AG20443 (cell line): ENCODE measurements at regions not wholly inside any gene's neighbourhood (a gene's known extent, or its start where the extent isn't known, plus 50 kb on each side); places are given as distances from the start of the nearest gene placed in this dataset.
"Not testable (repeated sequence)": the region's sequence is repeated elsewhere in the genome, so short reads cannot be mapped to it uniquely, and the experiment has no call there.

Experiments used
- DNase-seq: peaks from one replicate; pipeline ENCODE4 v3.0.0; 2012; ENCODE audit warnings: low spot score, mixed read lengths

DNA sequence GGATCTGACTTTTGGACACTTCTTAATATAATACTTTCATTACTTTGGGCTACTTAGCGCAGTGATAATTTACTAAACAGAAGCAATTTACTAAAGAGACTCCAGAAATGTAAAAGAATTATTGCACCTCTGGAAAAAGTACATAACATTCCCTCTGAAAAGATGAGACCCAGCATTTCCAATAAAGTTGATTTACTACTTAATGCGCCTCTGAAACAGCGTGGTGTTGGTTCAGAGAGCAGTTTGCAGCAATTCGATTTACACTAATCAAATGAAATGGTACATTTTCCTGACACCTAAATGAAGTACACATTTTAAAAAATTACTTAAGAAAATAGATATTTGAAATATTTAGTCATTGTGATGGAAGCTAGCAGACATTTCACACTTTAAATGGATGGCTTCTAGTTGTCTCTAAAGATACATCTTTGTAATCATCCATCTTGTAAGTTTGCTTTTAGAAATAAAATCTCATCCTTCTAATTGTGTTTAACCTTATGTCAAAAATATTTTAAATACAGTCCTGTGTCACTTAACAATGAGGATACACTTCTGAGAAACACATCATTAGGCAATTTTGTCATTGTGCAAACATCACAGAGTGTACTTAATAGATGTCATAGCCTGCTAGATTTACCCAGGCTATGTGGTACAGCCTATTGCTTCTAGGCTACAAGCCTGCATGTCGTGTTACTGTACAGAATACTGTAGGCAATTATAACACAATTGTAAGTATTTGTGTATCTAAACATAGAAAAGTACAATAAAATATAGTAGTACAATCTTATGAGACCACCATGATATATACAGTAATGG, 284.6 kb upstream of the UBE2E3 start:
- DNase-seq: no peak

DNA sequence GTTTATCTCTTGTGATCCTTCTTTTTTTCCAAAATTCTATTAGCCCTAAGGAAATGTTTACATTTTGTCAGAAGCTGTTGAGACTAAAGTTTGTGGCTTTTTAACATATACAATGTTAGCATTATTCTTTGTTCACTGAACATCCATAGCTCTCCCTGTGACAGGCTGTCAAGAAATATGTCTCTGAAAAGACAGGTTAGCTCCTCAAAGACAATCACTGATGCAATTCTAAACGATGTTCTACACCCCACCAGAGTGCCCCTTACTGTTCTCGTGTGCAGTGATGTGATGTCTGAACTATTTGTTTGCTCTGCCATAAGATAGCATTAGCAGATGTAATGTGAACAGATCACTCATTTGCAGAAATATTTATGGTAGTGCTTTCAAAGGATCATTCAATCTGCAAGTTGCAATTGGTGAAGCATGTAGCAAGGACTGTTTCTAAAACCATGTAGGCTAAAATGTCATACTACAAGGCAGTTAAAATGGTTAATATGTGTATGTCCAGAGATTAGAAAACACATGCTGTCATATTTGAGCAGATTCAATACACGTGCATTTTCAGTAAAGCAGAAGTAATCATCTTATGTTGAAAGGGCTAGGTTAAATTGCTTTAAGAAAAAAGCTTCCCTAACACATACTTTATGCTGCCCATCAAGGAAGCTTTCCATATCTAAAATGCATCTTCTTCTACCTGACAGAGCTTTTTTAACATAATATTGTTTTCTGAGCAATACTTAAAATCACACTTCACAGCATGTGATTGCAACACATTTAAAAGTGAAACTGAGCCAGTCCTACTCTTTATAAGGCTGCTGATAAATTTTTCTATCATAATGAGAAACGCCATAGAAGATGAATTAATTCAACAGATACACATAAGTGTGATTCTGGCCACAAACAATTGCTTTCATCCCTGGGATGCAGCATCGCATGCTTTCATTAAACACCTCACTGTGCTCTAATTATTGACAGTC, 285.7 kb upstream of the UBE2E3 start:
- no peak for DNase-seq

DNA sequence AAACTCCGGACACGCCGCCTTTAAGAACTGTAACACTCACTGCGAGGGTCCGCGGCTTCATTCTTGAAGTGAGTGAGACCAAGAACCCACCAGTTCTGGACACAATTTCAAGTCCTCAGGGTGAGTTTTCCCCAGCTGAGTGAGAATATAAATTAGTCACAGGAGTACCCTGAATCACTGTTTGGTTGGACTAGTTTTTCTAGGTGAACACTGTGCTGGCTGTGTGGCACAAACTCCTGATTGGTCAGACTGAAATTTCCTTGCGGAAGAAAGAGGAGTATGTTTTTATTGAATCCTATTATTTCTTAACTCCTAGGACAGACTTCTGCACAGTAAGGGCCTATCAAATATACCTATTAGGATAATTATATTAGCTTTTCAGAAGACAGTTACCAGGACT, 288.1 kb upstream of the UBE2E3 start:
- DNase-seq: no peak

DNA sequence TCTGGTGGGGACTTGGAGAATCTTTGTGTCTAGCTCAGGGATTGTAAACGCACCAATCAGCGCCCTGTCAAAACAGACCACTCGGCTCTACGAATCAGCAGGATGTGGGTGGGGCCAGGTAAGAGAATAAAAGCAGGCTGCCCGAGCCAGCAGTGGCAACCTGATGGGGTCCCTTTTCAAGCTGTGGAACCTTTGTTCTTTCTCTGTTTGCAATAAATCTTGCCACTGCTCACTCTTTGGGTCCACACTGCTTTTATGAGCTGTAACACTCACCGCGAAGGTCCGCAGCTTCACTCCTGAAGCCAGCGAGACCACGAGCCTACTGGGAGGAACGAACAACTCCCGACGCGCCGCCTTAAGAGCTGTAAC, 288.6 kb upstream of the UBE2E3 start:
- DNase-seq: not testable (repeated sequence)

DNA sequence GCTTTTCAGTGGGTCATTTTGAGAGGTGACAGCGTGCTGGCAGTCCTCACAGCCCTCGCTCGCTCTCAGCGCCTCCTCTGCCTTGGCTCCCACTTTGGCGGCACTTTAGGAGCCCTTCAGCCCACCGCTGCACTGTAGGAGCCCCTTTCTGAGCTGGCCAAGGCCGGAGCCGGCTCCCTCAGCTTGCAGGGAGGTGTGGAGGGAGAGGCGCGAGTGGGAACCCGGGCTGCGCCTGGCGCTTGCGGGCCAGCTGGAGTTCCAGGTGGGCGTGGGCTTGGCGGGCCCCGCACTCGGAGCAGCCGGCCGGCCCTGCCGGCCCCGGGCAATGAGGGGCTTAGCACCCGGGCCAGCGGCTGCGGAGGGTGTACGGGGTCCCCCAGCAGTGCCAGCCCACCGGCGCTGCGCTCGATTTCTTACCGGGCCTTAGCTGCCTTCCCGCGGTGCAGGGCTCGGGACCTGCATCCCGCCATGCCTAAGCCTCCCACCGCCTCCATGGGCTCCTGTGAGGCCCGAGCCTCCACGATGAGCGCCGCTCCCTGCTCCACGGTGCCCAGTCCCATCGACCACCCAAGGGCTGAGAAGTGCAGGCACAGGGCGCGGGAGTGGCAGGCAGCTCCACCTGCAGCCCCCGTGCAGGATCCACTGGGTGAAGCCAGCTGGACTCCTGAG, 289.1 kb upstream of the UBE2E3 start:
- DNase-seq: not testable (repeated sequence)

DNA sequence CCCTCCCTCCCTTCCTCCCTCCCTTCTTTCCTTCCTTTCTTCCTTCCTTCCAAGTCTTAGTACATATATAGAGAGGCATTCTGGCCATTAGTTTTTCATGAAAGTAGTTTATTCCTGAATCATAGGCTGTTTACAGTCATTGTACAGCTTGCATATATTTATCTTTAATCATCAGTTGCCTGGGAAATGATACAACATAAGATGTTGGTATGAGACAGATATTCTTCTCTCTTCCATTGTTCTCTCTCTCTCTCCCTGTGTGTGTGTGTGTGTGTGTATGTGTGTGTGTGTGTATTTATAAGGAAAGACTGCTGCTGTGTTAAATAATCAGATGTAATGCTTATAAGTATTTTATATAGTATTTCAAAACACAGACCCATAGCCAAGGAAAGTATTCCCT, 289.8 kb upstream of the UBE2E3 start:
- DNase-seq: no peak

DNA sequence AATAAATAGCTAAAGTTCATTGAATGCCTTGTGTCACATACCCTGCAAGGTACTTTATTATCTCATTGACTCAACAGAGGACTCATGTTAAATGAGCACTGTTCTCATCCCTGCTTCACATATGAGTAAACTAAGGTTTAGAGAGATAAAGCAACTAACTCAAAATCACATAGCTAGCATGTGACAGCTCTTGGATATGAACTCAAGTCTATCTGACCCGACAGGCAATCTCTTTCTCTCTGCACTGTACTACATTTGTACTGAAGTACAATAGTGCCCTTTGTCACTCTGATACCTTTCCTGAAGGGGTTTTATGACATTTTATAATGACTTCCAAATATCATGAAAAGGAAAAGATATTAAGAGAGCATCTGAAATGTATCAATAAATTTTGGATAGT, 297.5 kb upstream of the UBE2E3 start:
- DNase-seq: no peak

DNA sequence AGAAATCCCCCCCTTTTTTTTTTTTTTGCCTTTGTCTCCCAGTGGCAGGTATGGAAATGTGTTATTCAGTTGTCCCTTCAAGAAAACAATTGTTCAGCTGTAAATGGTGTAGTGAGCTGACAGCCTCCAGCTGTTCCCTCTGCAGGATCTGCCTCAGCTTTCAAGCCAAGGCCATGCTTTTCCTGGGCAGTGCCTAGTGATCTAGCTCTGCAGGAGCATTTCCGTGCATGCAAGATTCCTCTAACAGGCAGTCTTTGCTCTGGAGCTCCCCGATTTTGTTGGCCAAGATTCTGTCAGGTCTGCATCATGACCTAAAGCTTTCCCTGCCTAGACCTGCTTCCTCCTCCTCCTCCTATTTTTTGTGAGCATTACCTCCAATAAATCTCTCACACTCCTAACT, 300.7 kb upstream of the UBE2E3 start:
- no peak for DNase-seq

DNA sequence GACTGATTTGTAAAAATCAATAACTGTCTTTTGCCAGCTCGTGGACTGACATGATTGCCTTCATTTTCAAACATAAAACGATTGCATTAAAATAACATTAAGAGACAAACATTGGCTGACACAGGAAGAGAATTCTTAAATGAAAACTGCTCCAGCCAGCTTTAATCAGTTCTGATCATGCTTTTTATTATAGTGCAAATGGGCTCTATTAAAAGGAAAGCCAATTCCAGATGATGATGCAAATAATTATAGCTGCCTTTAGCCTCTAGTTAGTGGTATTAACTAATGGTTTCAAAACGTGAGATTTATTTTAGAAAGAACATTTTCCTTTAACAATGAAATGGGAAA, 301.8 kb upstream of the UBE2E3 start:
- DNase-seq: no peak

DNA sequence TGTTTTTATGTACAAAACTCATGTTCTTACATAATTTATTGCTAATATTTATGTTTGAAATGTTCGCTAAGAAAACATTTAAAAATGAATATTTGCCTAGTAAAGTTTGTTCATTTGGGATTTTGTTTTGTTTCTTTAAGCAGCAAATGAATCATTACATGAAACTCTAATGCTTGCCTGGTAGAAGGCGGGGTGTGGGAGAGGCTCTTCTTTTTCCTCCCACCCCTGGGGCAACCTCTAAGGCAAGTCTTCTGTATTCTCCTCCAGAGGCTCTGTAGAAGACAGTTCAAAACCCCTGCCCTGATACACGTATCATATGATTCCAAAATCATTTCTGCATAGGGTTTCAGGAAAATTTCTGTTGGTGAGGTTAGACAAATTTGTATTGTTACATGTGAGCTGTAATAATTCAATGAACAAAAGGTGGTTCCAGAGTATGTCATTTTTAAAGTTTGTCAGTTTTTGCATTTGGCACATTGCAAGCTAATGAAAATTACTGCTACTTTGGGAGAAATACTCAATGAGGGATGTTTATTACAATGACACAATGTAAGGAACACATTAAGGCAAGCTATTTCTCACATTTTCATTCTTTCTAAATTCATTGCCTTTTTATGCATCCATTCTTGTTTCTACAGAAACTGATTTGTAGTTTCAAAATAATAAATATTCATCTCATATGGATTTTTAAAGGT, 302.3 kb upstream of the UBE2E3 start:
- DNase-seq: no peak

DNA sequence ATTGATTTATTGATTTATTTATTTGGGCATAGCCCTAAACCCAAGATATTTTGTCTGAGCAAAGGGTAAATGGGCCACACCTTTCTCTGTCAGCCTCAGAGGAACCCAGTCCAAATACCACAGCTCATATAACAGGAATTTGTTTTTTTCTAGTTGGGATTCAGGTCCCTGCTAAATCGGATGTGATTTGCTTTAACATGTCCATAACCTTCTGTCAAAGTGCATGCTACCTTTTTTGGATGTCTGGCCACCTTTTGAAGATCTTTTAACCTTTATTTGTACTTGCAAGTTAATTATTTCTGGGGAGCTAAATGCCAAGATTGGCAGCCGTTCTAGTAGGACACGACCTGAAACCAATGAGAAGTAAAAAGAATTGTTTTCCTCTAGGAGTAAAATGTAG, 303.2 kb upstream of the UBE2E3 start:
- DNase-seq: peak; percentile 23

DNA sequence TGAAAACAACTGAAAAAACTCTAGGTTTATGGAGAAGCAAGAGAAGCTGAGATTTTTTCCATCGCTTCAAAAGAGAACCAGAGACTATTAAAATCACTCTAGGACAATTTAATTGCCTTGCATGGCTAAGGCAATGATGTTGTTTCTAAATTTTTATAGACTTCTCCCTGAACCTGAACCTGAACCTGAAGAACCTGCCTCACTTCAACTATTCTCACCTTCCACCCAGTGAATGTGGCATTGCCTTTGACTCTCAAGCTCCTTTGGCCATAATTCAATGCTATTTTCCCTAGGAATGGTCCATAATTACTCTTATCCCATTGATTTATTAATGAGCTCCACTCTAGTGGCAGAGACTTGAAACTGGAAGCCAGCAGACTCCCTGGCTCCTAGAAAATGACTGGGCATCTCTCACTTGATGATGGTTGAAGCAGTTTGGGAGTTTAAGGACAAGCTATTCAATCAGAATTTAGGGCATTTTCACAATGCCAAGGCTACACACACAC, 303.8 kb upstream of the UBE2E3 start:
- no peak for DNase-seq

DNA sequence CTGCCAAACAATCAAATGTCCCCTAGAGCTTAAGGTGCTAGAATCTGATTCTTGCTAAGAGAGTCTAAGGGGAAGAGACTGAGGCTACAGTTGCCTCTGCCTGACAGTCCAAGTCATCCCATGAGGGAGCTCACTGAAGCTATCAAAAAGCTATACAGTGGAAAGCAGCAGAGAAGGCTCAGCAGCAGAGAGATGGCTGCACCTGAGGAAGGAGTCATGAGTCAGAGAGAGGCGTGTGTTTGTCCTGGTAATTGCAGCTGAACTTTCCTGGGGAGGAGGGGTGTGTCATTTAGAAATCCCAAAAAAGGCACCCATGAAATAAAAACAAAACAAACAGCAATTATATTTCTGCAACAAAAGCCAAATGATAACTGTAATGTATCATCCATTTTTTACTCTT, 305.2 kb upstream of the UBE2E3 start:
- DNase-seq: no peak

DNA sequence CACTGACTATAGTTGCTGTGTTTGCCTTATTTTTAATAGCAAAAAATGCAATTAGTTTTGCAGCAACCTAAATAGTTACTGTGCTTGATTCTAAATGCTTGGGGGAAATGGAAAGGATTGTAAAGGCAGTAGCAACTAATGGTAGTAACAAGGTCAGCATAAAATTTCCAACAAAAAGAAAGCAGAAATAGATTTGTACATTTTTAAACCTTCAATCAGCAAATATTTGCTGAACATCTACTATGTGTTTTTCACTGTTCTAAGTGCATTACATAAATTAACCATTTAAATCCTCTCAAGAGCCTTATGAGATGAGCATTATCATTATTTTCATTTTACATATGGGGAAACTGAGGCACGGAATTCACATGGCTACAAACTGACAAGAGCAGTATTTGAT, 308.0 kb upstream of the UBE2E3 start:
- no peak for DNase-seq

DNA sequence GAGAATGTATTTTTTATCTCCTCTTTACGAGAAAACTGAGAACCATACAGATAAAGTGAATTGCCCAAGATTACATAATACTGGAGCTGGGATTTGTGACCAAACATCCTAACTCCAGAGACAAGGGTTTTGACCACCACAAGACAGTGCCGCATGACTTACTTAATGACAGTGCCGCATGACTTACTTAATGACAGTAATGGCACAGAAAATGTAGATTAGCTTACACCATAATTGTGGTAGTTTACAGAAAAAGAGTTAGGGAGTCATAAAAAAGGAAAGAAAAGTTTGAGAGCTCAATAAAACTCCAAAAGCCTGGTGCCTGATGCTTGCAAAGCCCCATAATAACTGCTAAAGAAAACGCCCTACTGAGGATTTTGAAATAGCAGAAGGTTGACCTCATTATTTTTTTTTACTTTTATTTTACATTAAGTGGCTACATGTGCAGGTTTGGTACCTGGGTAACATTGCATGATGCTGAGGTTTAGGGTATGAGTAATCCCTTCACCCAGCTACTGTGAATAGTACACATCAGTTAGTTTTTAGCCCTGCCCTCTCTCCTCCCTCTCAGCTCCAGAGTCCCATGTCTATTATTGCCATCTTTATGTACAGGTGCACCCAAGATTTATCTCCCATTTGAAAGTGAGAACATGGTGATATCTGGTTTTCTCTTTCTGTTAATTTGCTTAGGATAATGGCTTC, 310.0 kb upstream of the UBE2E3 start:
- DNase-seq: no peak

DNA sequence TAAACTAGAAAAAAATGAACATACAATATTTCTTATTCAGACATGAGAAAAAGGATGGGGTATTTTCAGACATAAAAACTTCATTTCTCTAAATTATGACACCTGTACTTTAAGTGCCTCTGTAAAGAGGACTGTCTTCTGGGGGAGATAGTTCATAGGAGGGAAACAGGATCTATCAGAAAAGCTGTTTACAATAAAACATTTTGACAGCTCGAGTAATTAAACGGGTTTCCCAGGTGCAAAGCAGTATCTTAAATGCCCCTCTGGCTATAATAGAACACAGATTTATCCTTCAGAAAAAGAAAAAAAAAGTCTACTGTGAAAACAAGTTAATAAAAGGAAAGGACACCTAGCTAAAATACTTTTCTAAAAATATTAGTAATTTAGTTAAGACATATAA, 311.4 kb upstream of the UBE2E3 start:
- no peak for DNase-seq

DNA sequence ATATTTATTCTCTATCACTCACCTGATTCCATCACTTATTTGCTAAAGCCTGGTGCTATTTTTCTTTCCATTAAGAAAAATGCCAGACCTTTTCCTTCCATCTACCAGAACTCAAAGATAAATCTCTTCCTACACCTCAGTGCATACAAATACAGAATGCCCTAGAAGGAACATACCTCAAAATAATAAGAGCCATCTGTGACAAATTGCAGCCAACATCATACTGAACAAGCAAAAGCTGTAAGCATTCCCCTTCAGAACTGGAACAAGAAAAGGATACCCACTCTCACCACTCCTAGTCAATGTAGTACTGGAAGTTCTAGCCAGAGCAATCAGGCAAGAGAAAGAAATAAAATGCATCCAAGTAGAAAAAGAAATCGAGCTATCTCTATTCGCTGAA, 315.9 kb upstream of the UBE2E3 start:
- DNase-seq: no peak

DNA sequence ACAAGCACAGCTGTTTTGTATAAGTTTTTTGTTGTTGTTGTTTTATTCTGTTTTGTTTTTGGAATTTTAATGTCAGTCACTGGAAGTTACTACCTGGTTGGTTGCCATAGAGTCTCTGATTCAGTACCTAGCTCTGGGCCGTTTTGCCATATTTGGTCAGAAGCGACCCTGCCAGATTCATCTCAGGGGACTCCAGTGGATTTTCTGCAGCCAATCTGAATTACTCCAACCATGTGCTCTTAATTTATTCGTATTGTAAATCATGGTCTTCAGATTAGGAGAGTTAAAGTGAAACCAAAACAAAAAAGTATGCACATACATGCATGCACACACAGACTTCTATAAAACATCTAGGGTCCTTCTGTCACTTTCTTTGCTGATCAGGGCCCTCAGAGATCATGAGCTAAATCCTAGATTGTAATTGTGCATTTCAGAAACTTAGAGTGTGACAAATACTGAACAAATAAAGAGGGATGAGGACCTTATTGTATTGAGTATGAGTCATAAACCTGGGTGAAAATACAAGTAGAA, 317.4 kb upstream of the UBE2E3 start:
- DNase-seq: no peak

DNA sequence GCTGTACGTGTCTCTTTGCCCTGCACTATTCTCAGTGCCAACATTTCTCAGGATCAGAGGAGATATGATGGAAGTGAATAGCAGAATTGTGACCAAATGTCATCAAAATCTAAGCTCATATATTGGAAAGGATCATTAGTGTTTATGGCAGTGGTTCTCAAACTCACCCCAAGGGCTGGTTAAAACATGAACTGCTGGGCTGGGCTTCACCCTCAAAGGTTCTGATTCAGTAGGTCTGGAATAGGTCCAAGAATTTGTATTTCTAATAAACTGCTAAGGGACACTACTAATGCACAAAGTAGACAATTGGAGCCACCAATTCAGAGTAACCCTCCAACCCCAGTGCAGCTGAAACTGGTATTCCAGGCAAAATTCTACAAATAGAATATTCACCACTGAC, 317.9 kb upstream of the UBE2E3 start:
- peak; percentile 20 for DNase-seq

DNA sequence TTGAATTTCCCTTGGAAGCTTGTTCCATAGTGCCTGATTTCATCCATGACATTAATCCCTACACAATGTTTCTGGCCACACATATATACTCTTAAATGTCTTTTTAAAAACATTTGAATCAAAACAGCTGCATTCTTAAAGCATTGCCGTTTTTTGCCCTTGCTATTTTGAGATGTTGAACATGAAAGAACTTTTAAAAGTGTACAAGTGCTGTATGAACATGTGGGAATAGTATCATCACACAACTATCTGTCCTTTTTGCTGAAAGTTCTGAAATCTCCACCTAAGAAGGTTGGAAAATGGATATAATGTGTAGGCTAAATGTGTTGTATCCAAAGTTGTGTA, 318.7 kb upstream of the UBE2E3 start:
- DNase-seq: no peak
